ENCODE measurements at regions not wholly inside any gene's neighbourhood (a gene's known extent, or its start where the extent isn't known, plus 50 kb on each side); places are given as distances from the start of the nearest gene placed in this dataset.
"Not testable (repeated sequence)": the region's sequence is repeated elsewhere in the genome, so short reads cannot be mapped to it uniquely, and the experiment has no call there.

DNA sequence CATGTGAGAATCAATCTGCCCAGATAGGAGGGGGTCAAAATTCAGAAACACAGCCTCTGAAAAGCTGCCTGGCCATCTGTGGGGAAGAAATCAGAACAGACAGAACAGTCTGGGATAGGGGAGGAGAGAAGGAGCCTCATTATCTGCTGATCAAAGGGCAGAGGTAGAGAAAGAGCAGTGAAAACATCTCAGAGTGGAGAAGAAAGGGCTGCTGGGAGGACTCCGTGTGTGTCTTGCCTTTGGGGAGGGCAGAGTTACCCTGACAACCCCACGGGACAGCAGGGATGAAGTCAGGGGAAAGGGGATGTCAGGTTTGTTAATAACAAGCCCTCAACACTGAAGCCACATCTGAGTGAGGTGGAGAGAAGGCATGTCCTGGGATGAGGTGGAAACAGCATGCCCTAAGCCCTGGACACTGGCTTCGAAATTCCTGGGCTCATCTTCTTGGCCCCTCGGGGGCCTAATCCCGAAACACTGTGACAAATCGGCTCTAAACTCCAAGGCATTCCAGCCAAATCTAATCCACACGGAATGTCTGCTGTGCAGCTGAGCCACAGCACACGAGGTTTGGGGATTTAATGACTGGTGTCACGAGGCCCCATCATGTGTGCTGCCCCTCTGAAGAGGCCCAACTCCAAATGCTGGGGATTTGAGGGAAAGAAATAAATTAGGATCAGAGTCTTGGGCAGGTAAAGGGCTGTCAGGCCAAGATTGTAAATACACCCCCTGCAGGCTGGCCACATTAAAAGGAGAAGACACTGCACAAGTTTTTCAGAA, 82.8 kb upstream of the FGFR2 start:
- no peak for DNase-seq (ENCODE audit: insufficient read length, low spot score)
- TF ChIP-seq, protein P1, sequence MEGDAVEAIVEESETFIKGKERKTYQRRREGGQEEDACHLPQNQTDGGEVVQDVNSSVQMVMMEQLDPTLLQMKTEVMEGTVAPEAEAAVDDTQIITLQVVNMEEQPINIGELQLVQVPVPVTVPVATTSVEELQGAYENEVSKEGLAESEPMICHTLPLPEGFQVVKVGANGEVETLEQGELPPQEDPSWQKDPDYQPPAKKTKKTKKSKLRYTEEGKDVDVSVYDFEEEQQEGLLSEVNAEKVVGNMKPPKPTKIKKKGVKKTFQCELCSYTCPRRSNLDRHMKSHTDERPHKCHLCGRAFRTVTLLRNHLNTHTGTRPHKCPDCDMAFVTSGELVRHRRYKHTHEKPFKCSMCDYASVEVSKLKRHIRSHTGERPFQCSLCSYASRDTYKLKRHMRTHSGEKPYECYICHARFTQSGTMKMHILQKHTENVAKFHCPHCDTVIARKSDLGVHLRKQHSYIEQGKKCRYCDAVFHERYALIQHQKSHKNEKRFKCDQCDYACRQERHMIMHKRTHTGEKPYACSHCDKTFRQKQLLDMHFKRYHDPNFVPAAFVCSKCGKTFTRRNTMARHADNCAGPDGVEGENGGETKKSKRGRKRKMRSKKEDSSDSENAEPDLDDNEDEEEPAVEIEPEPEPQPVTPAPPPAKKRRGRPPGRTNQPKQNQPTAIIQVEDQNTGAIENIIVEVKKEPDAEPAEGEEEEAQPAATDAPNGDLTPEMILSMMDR (IDR thresholded peaks at IDR 0.05; ENCODE audit: insufficient read depth, missing control alignments) = peak; percentile 5
- no peak for FAIRE-seq

DNA sequence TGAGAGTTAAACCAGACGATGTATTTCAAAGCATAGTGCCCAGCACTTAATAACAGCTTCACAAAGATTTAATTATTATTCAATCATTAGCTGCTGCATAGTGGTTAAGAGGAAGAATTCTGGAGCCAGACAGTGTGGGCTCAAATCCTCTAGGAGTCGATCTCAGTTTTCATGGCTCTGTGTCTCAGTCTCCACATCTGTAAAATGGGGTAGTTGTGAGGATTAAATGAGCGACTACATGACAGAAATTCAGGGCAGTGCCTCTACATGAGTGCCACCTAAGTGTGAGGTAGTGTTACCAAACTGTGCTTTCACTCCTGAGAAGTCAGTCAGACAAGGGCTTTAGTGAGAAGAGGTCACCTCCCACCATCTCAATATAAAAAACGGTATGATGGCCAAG, 81.7 kb upstream of the FGFR2 start:
- TF ChIP-seq, protein P1 (IDR thresholded peaks at IDR 0.05; ENCODE audit: insufficient read depth, missing control alignments) = no peak
- DNase-seq (ENCODE audit: insufficient read length, low spot score) (no peak), FAIRE-seq (no peak)

GRCh38 chr10:121678631-121679174, 80.5 kb upstream of the FGFR2 start:
- DNase-seq (ENCODE audit: insufficient read length, low spot score) (no peak), FAIRE-seq (no peak)
- TF ChIP-seq, protein P1 (IDR thresholded peaks at IDR 0.05; ENCODE audit: insufficient read depth, missing control alignments) = no peak

DNA sequence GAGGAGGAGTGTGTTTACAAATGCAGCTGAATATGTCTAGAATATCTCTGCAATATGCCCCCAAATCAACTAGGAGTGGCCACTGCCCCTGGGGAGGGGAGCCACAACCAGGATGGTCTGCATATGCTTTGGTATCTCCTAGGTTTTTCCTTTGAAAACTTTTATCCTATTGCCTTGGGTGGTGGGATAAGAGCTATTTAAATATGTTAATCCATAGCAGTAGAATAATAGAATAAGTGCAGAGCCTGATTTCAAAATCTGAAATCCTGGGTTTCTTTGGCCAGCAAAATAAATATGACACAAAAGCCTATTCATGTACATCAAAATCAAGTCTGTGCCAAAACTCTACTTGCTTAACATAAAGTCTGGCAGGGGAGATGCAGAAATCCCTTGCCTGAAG, 79.6 kb upstream of the FGFR2 start:
- TF ChIP-seq, protein P1 (IDR thresholded peaks at IDR 0.05; ENCODE audit: insufficient read depth, missing control alignments) = no peak
- DNase-seq (ENCODE audit: insufficient read length, low spot score) (no peak), FAIRE-seq (no peak)

- FAIRE-seq (no peak), DNase-seq (ENCODE audit: insufficient read length, low spot score) (no peak)
- TF ChIP-seq, protein P1 (IDR thresholded peaks at IDR 0.05; ENCODE audit: insufficient read depth, missing control alignments) = no peak
Measured at GRCh38 chr10:121675344-121675743, 77.1 kb upstream of the FGFR2 start.

DNA sequence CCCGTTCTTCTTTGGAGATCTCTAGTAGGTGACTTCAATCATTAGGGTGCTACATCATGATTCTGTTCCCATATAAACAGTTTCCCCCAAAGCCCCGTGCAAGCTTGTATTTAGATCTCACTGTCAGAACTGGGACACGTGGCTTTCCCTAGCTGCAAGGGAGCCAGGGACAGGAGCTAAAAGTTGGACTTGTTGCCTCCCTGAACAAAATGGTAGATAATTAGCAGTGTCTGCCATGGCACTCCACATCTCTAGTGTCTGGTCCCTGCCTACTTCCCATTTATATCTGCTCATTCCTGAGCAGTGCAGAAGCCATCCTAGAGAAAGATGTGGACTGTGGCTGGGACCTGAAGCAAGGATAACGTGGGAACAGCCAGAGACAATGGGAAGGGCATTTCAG, 76.6 kb upstream of the FGFR2 start:
- TF ChIP-seq, protein P1 (IDR thresholded peaks at IDR 0.05; ENCODE audit: insufficient read depth, missing control alignments) = no peak
- DNase-seq (ENCODE audit: insufficient read length, low spot score) = no peak
- no peak for FAIRE-seq

DNA sequence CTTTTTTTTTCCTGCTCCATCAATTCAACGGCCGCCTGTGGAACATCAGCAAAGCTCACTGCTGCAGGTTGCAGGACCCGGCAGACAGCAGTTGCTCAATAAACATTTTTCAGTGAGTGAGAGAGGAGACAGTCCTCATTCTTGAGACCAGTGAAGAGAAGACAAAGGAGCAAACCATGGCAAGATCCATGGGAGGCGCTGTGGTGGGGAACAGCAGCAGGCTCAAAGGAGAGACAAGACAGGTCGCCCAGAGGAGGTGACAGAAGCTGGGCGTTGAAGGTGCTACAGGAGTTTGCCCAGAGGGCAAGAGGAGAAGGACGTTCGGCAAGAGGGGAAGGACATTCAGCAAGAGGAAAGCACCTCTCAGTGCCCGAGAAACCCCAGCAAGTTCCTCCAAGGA, 74.5 kb upstream of the FGFR2 start:
- DNase-seq (ENCODE audit: insufficient read length, low spot score) (no peak), FAIRE-seq (no peak)
- TF ChIP-seq, protein P1 (IDR thresholded peaks at IDR 0.05; ENCODE audit: insufficient read depth, missing control alignments) = no peak

DNA sequence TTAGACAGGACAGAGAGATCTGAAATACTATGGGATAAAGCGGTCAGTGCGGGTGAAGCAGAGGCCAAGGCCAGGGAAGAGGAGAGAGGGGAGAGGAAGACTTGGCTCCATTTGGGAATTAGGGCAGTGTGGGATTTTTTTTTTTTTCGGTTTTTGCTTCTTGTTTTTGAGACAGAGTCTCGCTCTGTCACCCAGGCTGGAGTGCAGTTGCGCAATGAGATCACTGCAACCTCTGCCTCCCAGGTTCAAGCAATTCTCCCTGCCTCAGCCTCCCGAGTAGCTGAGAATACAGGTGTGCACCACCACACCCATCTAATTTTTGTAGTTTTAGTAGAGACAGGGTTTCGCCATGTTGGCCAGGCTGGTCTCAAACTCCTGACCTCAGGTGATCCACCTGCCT, 71.6 kb upstream of the FGFR2 start:
- not testable (repeated sequence) for FAIRE-seq; DNase-seq (ENCODE audit: insufficient read length, low spot score)
